NB4 (cell line): ENCODE measurements at regions not wholly inside any gene's neighbourhood (a gene's known extent, or its start where the extent isn't known, plus 50 kb on each side); places are given as distances from the start of the nearest gene placed in this dataset.

Source experiments
- CTCF ChIP-seq: IDR thresholded peaks from one replicate; pipeline ENCODE4 v1.5.1; 2012; ENCODE audit warnings: low read depth, low read length
- POLR2A ChIP-seq: IDR thresholded peaks from 2 replicates; pipeline ENCODE4 v1.6.1; 2011; ENCODE audit warnings: mild to moderate bottlenecking; ENCODE audit not compliant: insufficient read length; ENCODE audit errors: extremely low read depth

DNA sequence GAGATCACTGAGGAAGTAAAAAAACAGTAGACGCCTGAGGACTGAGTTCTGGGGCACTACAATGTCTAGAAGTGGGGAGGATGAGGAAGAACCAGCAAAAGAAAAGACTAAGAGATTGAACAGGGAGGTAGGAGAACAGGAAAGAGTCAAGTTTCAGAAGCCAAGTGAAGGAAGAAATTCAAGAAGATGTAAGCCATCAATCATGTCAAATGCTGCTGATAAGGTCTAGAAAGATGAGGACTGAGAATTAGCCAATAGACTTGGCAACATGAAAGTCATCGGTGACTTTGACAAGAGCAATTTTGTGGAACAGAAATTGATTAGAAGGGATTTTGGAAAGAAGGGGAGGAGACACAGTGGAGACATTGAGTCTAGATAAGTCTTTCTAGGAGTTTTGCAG, 54.8 kb upstream of the CRY1 start:
- no peak for TF ChIP-seq POLR2A
- no peak for TF ChIP-seq CTCF
